Stomach (tissue), 4 donors: ENCODE measurements at regions not wholly inside any gene's neighbourhood (a gene's known extent, or its start where the extent isn't known, plus 50 kb on each side); places are given as distances from the start of the nearest gene placed in this dataset.

Experiments
- CTCF ChIP-seq, 7 experiments: fragments of 450-650 bp in 4 of 7; fragments of 200-600 bp in 3 of 7; sonication (generic) in 3 of 7; IDR thresholded peaks; one replicate each; pipeline ENCODE4 v1.5.1; 2016 to 2019; ENCODE audit warnings: antibody characterized with exemption in 7 of 7, control low read depth in 2 of 7, mild to moderate bottlenecking in 1 of 7
- POLR2A ChIP-seq, 4 donors: fragments of 450-650 bp; IDR thresholded peaks; one replicate each; pipeline ENCODE4 v1.6.1; 2016; ENCODE audit warnings: antibody characterized with exemption in 4 of 4, control low read depth in 2 of 4, mild to moderate bottlenecking in 1 of 4, moderate library complexity in 1 of 4
- POLR2AphosphoS5 ChIP-seq, 3 donors: sonication (generic); formaldehyde crosslinking; IDR thresholded peaks; one replicate each; pipeline ENCODE4 v1.6.1; 2016; ENCODE audit warnings: antibody characterized with exemption in 3 of 3

- TF ChIP-seq POLR2A (IDR thresholded peaks at IDR 0.05) (no peak), POLR2AphosphoS5 (IDR thresholded peaks at IDR 0.05) (no peak), CTCF (IDR thresholded peaks at IDR 0.05) (no peak)
Measured at GRCh38 chr7:130974794-130975193, 240.8 kb upstream of the KLF14 start.
